ENCODE measurements at regions not wholly inside any gene's neighbourhood (a gene's known extent, or its start where the extent isn't known, plus 50 kb on each side); places are given as distances from the start of the nearest gene placed in this dataset.

DNA sequence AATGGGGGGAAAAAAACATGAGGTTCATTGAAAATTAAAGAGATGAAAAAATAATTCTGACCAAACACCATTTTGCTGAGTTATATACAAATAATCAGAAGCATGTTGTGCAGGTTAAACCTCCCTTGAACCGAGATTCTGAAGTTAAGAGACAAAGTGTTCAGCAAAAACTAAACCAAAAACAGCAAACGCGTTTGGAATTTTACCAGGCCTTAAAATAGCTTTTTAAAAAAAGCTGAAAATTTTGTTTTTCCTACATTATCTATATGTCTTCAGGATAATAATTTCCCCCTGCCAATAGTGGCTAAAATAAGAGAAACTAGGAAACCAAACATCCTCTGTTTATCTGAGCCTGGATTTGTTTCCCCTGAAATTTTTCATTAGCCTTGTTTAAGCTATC, 191.7 kb upstream of the DAPK1 start:
- Histone ChIP-seq H3K9me3 (ENCODE audit: control insufficient read depth in 2 of 2, insufficient read depth in 1 of 2, low read depth in 1 of 2, low read length in 1 of 2) (no peaks in the 10 kb centered on the region), H3K4me3 (ENCODE audit: low read depth in 1 of 2, low read length in 2 of 2) (no peak overlapping the region), H3K36me3 (ENCODE audit: control insufficient read depth in 2 of 2, insufficient read depth in 2 of 2, low read length in 1 of 2) (no peaks in the 10 kb centered on the region), H3K27me3 (ENCODE audit: control insufficient read depth in 1 of 2, insufficient read depth in 2 of 2, low read length in 2 of 2) (no peaks in the 10 kb centered on the region), H3K4me1 (ENCODE audit: control insufficient read depth in 2 of 2, insufficient read depth in 2 of 2, low read length in 1 of 2) (peaks cover 0 to 2% of the 10 kb centered on the region in 2 donors), H3K27ac (ENCODE audit: low read depth in 2 of 2, low read length in 1 of 2) (no peak overlapping the region)
- WGBS, 2 donors, result 77 to 83% methylated on average over 3 of the region's 3 CpGs

DNA sequence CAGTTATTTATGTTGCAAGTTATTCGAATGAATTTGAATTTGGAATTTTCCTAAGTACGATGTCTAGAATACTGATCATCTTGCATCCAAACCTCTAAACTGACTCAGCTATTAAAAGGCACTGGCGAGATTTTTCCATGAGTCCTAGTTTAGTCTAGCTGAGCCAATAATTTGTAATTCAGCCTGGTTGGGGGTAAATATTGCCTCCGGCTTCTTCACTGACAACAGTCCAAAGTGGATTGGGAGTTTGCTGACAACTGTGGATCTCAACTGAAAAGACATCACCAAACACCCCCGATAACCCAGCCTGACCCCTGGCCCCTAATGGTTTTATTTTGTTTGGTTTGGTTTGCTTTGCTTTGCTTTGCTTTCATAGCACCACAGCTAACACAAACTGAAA, 189.8 kb upstream of the DAPK1 start:
- Histone ChIP-seq H3K4me3 (ENCODE audit: low read depth in 1 of 2, low read length in 2 of 2) (no peak overlapping the region), H3K4me1 (ENCODE audit: control insufficient read depth in 2 of 2, insufficient read depth in 2 of 2, low read length in 1 of 2) (peaks cover 0 to 2% of the 10 kb centered on the region in 2 donors), H3K36me3 (ENCODE audit: control insufficient read depth in 2 of 2, insufficient read depth in 2 of 2, low read length in 1 of 2) (no peaks in the 10 kb centered on the region), H3K27ac (ENCODE audit: low read depth in 2 of 2, low read length in 1 of 2) (no peak overlapping the region), H3K27me3 (ENCODE audit: control insufficient read depth in 1 of 2, insufficient read depth in 2 of 2, low read length in 2 of 2) (no peaks in the 10 kb centered on the region), H3K9me3 (ENCODE audit: control insufficient read depth in 2 of 2, insufficient read depth in 1 of 2, low read depth in 1 of 2, low read length in 1 of 2) (no peaks in the 10 kb centered on the region)
- 74 to 76% methylated on average over 5 of the region's 5 CpGs for WGBS, 2 donors

DNA sequence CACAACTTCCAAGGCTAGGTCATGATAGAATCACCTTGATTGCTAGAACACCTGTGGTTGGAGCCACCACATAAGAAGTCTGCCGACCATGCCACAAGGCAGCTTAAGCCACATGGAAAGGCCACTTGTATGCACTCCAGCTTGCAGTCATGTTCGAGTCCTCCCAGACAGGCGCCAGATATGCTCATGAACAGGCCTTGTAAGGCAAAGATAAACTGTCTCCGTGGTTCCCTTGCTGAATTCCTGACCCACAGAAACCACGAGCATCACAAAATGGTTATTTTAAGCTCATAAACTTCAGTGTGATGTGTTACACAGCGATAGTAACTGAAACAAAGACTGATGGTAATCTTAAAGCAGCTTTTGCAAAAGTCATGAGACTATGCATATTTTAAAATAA, 188.4 kb upstream of the DAPK1 start:
- no peaks in the 10 kb centered on the region for H3K27me3 ChIP-seq (ENCODE audit: control insufficient read depth in 1 of 2, insufficient read depth in 2 of 2, low read length in 2 of 2)
- no peaks in the 10 kb centered on the region for H3K9me3 ChIP-seq (ENCODE audit: control insufficient read depth in 2 of 2, insufficient read depth in 1 of 2, low read depth in 1 of 2, low read length in 1 of 2)
- H3K27ac ChIP-seq (ENCODE audit: low read depth in 2 of 2, low read length in 1 of 2), result no peak overlapping the region
- H3K4me1 ChIP-seq (ENCODE audit: control insufficient read depth in 2 of 2, insufficient read depth in 2 of 2, low read length in 1 of 2), result peaks cover 0 to 2% of the 10 kb centered on the region in 2 donors
- H3K4me3 ChIP-seq (ENCODE audit: low read depth in 1 of 2, low read length in 2 of 2), result no peak overlapping the region
- H3K36me3 ChIP-seq (ENCODE audit: control insufficient read depth in 2 of 2, insufficient read depth in 2 of 2, low read length in 1 of 2), result no peaks in the 10 kb centered on the region
- WGBS, 2 donors, result 63 to 64% methylated on average over 6 of the region's 6 CpGs

DNA sequence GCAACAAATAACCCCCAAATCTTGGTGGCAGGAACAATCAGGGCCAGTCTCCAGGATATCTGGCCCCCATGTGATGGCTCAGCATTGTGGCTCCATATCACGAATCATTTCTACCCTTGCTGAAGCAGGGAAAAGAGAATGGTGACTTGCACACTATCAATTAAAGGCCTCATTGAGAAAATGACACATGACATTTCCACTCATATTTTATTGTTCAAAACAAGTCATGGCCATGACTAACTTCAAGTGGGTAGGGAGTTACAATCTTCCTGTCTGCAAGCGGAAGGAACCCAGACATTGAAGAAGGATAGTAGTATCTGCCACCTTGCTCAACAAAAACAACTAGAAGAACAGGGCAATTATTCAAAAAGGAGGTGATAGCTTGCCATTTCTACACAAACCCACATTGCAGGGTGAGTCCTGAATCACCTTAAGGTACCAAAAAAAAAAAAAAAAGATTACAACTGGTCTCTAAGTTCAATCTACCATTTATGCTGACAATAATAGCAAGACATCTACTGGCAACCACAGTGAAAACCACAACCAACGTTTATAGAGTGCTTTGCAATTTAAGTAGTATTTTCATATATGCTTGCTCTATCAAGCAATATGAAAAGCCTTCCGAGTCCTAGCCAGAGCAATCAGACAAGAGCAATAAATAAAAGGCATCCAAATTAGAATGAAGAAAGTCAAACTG, 186.7 kb upstream of the DAPK1 start:
- WGBS, 2 donors, result 81 to 83% methylated on average over 4 of the region's 4 CpGs
- H3K36me3 ChIP-seq (ENCODE audit: control insufficient read depth in 2 of 2, insufficient read depth in 2 of 2, low read length in 1 of 2), result no peaks in the 10 kb centered on the region
- no peaks in the 10 kb centered on the region for H3K27me3 ChIP-seq (ENCODE audit: control insufficient read depth in 1 of 2, insufficient read depth in 2 of 2, low read length in 2 of 2)
- no peak overlapping the region for H3K27ac ChIP-seq (ENCODE audit: low read depth in 2 of 2, low read length in 1 of 2)
- no peak overlapping the region for H3K4me3 ChIP-seq (ENCODE audit: low read depth in 1 of 2, low read length in 2 of 2)
- peaks cover 0 to 3% of the 10 kb centered on the region in 2 donors for H3K9me3 ChIP-seq (ENCODE audit: control insufficient read depth in 2 of 2, insufficient read depth in 1 of 2, low read depth in 1 of 2, low read length in 1 of 2)
- peaks cover 0 to 2% of the 10 kb centered on the region in 2 donors for H3K4me1 ChIP-seq (ENCODE audit: control insufficient read depth in 2 of 2, insufficient read depth in 2 of 2, low read length in 1 of 2)

DNA sequence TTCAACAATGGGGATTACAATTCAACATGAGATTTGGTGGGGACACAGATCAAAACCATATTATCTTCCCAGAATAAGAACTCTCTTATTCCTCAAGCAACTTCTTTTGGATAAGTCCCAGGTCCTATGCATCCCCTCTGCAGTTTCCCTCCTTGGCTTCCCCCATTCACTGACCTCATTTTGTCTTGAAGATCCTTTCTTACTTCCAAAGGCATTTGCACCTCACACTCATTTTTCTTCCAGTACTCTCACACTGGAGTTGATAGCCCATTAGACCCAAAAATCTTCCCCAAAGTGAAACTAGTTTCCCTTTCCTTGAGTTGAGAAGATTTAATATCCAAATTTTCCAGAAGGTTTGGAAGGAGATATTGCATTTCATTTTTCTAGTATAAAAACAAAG, 178.0 kb upstream of the DAPK1 start:
- Histone ChIP-seq H3K4me3 (ENCODE audit: low read depth in 1 of 2, low read length in 2 of 2) (no peak overlapping the region), H3K9me3 (ENCODE audit: control insufficient read depth in 2 of 2, insufficient read depth in 1 of 2, low read depth in 1 of 2, low read length in 1 of 2) (peaks cover 0 to 3% of the 10 kb centered on the region in 2 donors), H3K4me1 (ENCODE audit: control insufficient read depth in 2 of 2, insufficient read depth in 2 of 2, low read length in 1 of 2) (peaks cover 0 to 2% of the 10 kb centered on the region in 2 donors), H3K27me3 (ENCODE audit: control insufficient read depth in 1 of 2, insufficient read depth in 2 of 2, low read length in 2 of 2) (no peaks in the 10 kb centered on the region), H3K27ac (ENCODE audit: low read depth in 2 of 2, low read length in 1 of 2) (no peak overlapping the region), H3K36me3 (ENCODE audit: control insufficient read depth in 2 of 2, insufficient read depth in 2 of 2, low read length in 1 of 2) (no peaks in the 10 kb centered on the region)

DNA sequence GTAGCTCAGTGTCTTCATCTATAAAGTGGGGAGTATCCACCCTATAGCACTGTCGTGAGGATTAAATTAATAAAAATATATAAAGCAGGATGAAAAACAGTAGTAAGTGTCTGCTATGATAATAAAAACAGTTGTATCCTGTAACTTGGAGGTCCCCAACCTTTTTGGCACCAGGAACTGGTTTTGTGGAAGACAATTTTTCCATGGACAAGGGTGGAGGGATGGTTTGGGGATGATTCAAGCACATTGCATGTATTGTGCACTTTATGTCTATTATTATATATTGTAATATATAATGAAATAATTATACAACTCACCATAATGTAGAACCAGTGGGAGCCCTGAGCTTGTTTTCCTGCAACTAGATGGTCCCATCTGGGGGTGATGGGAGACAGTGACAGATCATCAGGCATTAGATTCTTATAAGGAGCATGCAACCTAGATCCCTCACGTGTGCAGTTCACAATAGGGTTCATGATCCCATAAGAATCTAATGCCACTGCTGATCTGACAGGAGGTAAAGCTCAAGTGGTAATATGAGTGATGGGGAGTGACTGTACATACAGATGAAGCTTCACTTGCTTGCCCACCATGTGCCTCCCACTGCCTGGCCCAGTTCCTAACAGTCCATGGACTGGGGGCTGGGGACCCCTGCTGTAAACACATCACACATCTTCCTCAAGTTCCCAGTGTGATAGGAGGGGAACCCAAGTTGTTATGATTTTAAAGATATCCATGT, 177.4 kb upstream of the DAPK1 start:
- Histone ChIP-seq H3K4me3 (ENCODE audit: low read depth in 1 of 2, low read length in 2 of 2) (no peak overlapping the region), H3K27me3 (ENCODE audit: control insufficient read depth in 1 of 2, insufficient read depth in 2 of 2, low read length in 2 of 2) (no peaks in the 10 kb centered on the region), H3K9me3 (ENCODE audit: control insufficient read depth in 2 of 2, insufficient read depth in 1 of 2, low read depth in 1 of 2, low read length in 1 of 2) (peaks cover 0 to 3% of the 10 kb centered on the region in 2 donors), H3K27ac (ENCODE audit: low read depth in 2 of 2, low read length in 1 of 2) (no peak overlapping the region), H3K36me3 (ENCODE audit: control insufficient read depth in 2 of 2, insufficient read depth in 2 of 2, low read length in 1 of 2) (no peaks in the 10 kb centered on the region), H3K4me1 (ENCODE audit: control insufficient read depth in 2 of 2, insufficient read depth in 2 of 2, low read length in 1 of 2) (peaks cover 0 to 2% of the 10 kb centered on the region in 2 donors)
- 85 to 87% methylated on average over 2 of the region's 2 CpGs for WGBS, 2 donors

DNA sequence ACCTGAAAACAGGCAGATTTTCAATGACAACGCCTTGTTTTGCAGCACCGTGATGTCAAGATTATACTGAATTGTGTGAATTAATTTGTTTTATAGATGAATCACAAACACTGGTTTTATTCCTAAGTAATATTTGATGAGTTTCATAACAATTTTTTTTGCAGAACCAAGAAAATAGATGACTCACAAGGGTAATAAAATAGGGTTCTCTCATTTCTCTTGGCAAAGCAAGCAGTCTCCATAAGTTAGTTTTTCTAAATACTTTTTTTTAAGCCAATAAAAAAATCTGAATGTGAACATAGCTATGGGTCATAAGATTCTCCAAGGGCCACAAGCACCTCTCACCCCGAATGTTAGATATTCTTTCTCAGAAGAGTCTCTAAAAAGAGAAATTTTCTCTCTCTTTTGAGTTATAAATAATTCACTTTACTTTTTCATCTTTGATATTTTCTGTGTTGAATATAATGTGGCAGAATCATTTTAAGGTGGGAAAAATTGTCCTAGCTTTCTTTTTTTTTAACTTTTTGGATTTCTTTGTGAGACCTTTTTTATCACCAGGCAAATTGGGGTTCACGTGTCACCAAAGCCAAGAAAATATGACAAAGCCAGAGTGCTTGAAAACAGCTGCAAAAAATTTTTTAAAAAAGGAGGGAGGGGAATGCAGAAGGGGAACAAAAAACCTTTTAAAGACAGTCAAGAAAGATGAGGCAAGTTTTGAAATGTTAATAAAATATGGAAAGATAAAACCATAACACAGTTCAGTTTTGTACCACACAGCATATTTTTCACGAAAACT, 174.6 kb upstream of the DAPK1 start:
- 61 to 71% methylated on average over 5 of the region's 5 CpGs for WGBS, 2 donors
- Histone ChIP-seq H3K9me3 (ENCODE audit: control insufficient read depth in 2 of 2, insufficient read depth in 1 of 2, low read depth in 1 of 2, low read length in 1 of 2) (no peaks in the 10 kb centered on the region), H3K27ac (ENCODE audit: low read depth in 2 of 2, low read length in 1 of 2) (no peak overlapping the region), H3K4me3 (ENCODE audit: low read depth in 1 of 2, low read length in 2 of 2) (no peak overlapping the region), H3K4me1 (ENCODE audit: control insufficient read depth in 2 of 2, insufficient read depth in 2 of 2, low read length in 1 of 2) (peaks cover 0 to 2% of the 10 kb centered on the region in 2 donors), H3K36me3 (ENCODE audit: control insufficient read depth in 2 of 2, insufficient read depth in 2 of 2, low read length in 1 of 2) (no peaks in the 10 kb centered on the region), H3K27me3 (ENCODE audit: control insufficient read depth in 1 of 2, insufficient read depth in 2 of 2, low read length in 2 of 2) (no peaks in the 10 kb centered on the region)

DNA sequence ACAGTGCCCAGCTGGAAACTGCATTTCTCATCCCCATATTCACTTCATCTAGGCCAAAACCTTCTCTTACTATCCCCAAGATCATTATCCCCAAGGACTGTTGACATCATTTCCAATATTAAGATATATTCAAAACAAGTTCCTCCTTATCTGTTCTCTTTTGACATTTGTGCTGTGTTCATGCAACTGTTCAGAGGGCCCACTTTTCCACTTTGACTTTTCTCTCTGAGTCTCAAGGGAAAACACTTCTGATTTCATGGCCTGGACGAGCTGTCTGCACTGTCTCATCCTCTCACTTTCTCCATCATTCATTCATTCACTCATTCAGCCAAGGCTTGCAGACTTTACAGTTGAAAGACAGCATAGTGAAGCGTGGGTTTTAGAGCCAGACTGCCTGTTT, 173.7 kb upstream of the DAPK1 start:
- Histone ChIP-seq H3K4me3 (ENCODE audit: low read depth in 1 of 2, low read length in 2 of 2) (no peak overlapping the region), H3K27ac (ENCODE audit: low read depth in 2 of 2, low read length in 1 of 2) (no peak overlapping the region), H3K4me1 (ENCODE audit: control insufficient read depth in 2 of 2, insufficient read depth in 2 of 2, low read length in 1 of 2) (peaks cover 0 to 2% of the 10 kb centered on the region in 2 donors), H3K9me3 (ENCODE audit: control insufficient read depth in 2 of 2, insufficient read depth in 1 of 2, low read depth in 1 of 2, low read length in 1 of 2) (no peaks in the 10 kb centered on the region), H3K27me3 (ENCODE audit: control insufficient read depth in 1 of 2, insufficient read depth in 2 of 2, low read length in 2 of 2) (no peaks in the 10 kb centered on the region), H3K36me3 (ENCODE audit: control insufficient read depth in 2 of 2, insufficient read depth in 2 of 2, low read length in 1 of 2) (no peaks in the 10 kb centered on the region)
- WGBS, 2 donors, result 70 to 76% methylated on average over 2 of the region's 2 CpGs

DNA sequence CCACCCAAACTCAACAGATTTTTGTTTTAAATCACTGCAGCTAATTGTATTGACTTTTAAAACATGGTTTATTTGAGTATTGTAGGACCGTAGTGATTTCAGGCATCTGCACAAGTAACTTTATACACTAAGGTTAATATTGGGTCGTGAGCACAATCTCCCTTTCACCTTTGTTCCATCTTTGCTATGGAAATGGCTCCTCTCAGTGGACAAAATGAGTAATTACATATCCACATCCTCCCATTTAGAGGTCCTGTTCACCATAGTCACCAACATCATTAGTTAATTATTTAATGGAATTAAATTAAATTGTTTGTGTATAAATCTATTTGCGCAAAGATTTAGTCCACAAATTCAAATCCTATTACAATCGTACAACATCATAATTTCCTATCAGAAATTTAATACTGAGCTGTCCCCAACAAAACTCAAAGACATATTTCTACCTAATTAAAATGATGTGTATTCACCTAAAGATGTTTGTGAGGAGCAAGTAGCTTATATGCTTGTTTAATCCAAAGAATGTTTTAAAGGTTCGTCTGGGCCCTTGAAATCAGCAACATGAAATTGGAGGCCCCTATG, 173.0 kb upstream of the DAPK1 start:
- Histone ChIP-seq H3K4me3 (ENCODE audit: low read depth in 1 of 2, low read length in 2 of 2) (no peak overlapping the region), H3K27me3 (ENCODE audit: control insufficient read depth in 1 of 2, insufficient read depth in 2 of 2, low read length in 2 of 2) (no peaks in the 10 kb centered on the region), H3K4me1 (ENCODE audit: control insufficient read depth in 2 of 2, insufficient read depth in 2 of 2, low read length in 1 of 2) (peaks cover 0 to 2% of the 10 kb centered on the region in 2 donors), H3K36me3 (ENCODE audit: control insufficient read depth in 2 of 2, insufficient read depth in 2 of 2, low read length in 1 of 2) (no peaks in the 10 kb centered on the region), H3K9me3 (ENCODE audit: control insufficient read depth in 2 of 2, insufficient read depth in 1 of 2, low read depth in 1 of 2, low read length in 1 of 2) (no peaks in the 10 kb centered on the region), H3K27ac (ENCODE audit: low read depth in 2 of 2, low read length in 1 of 2) (no peak overlapping the region)
- 2% methylated on average over 5 of the region's 5 CpGs for WGBS, 2 donors
